Brain microvascular endothelial cell (primary cell): ENCODE measurements at regions not wholly inside any gene's neighbourhood (a gene's known extent, or its start where the extent isn't known, plus 50 kb on each side); places are given as distances from the start of the nearest gene placed in this dataset.
A peak's percentile ranks its signal among the peaks of the same experiment; 100 is the strongest.

Experiments used
- DNase-seq: peaks from one replicate; pipeline ENCODE4 v3.0.0-alpha.2; 2020
- H3K27ac ChIP-seq: fragments of 250-450 bp; sonication (Bioruptor Pico); 2 replicates; pipeline ENCODE4 v1.5.1; 2020; ENCODE audit warnings: mild to moderate bottlenecking, moderate library complexity
- H3K27me3 ChIP-seq: fragments of 250-450 bp; sonication (Bioruptor Pico); replicated peaks from 2 replicates; pipeline ENCODE4 v1.5.1; 2020; ENCODE audit warnings: mild to moderate bottlenecking
- H3K36me3 ChIP-seq: fragments of 250-450 bp; sonication (Bioruptor Pico); replicated peaks from 2 replicates; pipeline ENCODE4 v1.5.1; 2020; ENCODE audit warnings: mild to moderate bottlenecking
- H3K4me3 ChIP-seq: 2 replicates; pipeline ENCODE4 v1.5.1; 2011; ENCODE audit warnings: low read depth, mild to moderate bottlenecking, control low read depth, low read length, moderate library complexity
- CTCF ChIP-seq: IDR thresholded peaks from 2 replicates; pipeline ENCODE4 v1.5.1; 2011; ENCODE audit warnings: low read depth, mild to moderate bottlenecking, moderate library complexity, low read length, control low read depth, inconsistent platforms; ENCODE audit errors: missing control alignments
- in situ Hi-C: cut with HindIII; loops from 2 replicates; pipeline ENCODE4 v1.10.0; 2017; ENCODE audit warnings: low sequenced_read_pairs, low pct_ligation_motif_present

- no peaks in the 10 kb centered on the region for H3K36me3 ChIP-seq
- TF ChIP-seq CTCF: no peak
- H3K4me3 ChIP-seq: no peak overlapping the region
- no peaks in the 10 kb centered on the region for H3K27me3 ChIP-seq
- in situ Hi-C loops: no loop called here
- no peak overlapping the region for H3K27ac ChIP-seq
- no peak for DNase-seq
These were observed 109.2 kb upstream of the OGFRL1 start for GRCh38 chr6:71179249-71179885.

- H3K36me3 ChIP-seq: no peaks in the 10 kb centered on the region
- no peak overlapping the region for H3K4me3 ChIP-seq
- no peak for TF ChIP-seq CTCF
- DNase-seq: peak; percentile 85
- H3K27ac ChIP-seq: no peak overlapping the region
- no peaks in the 10 kb centered on the region for H3K27me3 ChIP-seq
- in situ Hi-C loops: no loop called here
These were observed 107.0 kb upstream of the OGFRL1 start for GRCh38 chr6:71181565-71181964.

GRCh38 chr6:71187141-71187540 lies 101.5 kb upstream of the OGFRL1 start:
- Histone ChIP-seq H3K4me3 (no peak overlapping the region), H3K27me3 (no peaks in the 10 kb centered on the region), H3K36me3 (no peaks in the 10 kb centered on the region), H3K27ac (no peak overlapping the region)
- in situ Hi-C loops: no loop called here
- no peak for DNase-seq
- no peak for TF ChIP-seq CTCF

- no peak overlapping the region for H3K27ac ChIP-seq
- TF ChIP-seq CTCF: no peak
- no peak for DNase-seq
- no peak overlapping the region for H3K4me3 ChIP-seq
- in situ Hi-C loops: loop anchor here (10.0 kb wide), 1 partner anchor 154 kb away; no protein-coding TSS in a partner anchor
- no peaks in the 10 kb centered on the region for H3K27me3 ChIP-seq
- no peaks in the 10 kb centered on the region for H3K36me3 ChIP-seq
These were observed 97.8 kb upstream of the OGFRL1 start for GRCh38 chr6:71190809-71191208.

GRCh38 chr6:71194724-71195123 lies 93.9 kb upstream of the OGFRL1 start:
- no peaks in the 10 kb centered on the region for H3K36me3 ChIP-seq
- TF ChIP-seq CTCF: no peak
- H3K27me3 ChIP-seq: no peaks in the 10 kb centered on the region
- peak; percentile 4 for DNase-seq
- no peak overlapping the region for H3K4me3 ChIP-seq
- in situ Hi-C loops: loop anchor here (10.0 kb wide), 1 partner anchor 150 kb away; no protein-coding TSS in a partner anchor
- no peak overlapping the region for H3K27ac ChIP-seq

- H3K4me3 ChIP-seq: no peak overlapping the region
- no peak for TF ChIP-seq CTCF
- H3K27ac ChIP-seq: peak overlapping the region; percentile 73
- no peaks in the 10 kb centered on the region for H3K36me3 ChIP-seq
- no peaks in the 10 kb centered on the region for H3K27me3 ChIP-seq
- peak; percentile 6 for DNase-seq
- in situ Hi-C loops: loop anchor here (10.0 kb wide), 1 partner anchor 148 kb away; no protein-coding TSS in a partner anchor
These were observed 91.3 kb upstream of the OGFRL1 start for GRCh38 chr6:71197267-71197666.
